IPS-NIHi7 (cell line): ENCODE measurements at regions not wholly inside any gene's neighbourhood (a gene's known extent, or its start where the extent isn't known, plus 50 kb on each side); places are given as distances from the start of the nearest gene placed in this dataset.

ENCODE experiments used
- DNase-seq: peaks from one replicate; pipeline ENCODE4 v3.0.0; 2012; ENCODE audit warnings: mixed read lengths; ENCODE audit errors: extremely low spot score

- DNase-seq = no peak
These were observed 222.1 kb downstream of the SYK start for GRCh38 chr9:91023741-91024140.

- no peak for DNase-seq
These were observed 223.2 kb downstream of the SYK start for GRCh38 chr9:91024841-91025240.

GRCh38 chr9:91025856-91026255 lies 224.2 kb downstream of the SYK start:
- DNase-seq = no peak

- DNase-seq = no peak
These were observed 224.6 kb downstream of the SYK start for GRCh38 chr9:91026266-91026665.

- DNase-seq = no peak
These were observed 225.4 kb downstream of the SYK start for GRCh38 chr9:91027005-91027404.

- no peak for DNase-seq
These were observed 226.7 kb downstream of the SYK start for GRCh38 chr9:91028166-91028827.

GRCh38 chr9:91029650-91030361 lies 228.2 kb downstream of the SYK start:
- DNase-seq = peak; percentile 8

- no peak for DNase-seq
These were observed 230.5 kb downstream of the SYK start for GRCh38 chr9:91032121-91032531.

- DNase-seq = no peak
These were observed 231.7 kb downstream of the SYK start for GRCh38 chr9:91033270-91033669.

- peak; percentile 65 for DNase-seq
These were observed 232.2 kb downstream of the SYK start for GRCh38 chr9:91033797-91034196.

- DNase-seq = no peak
These were observed 232.9 kb downstream of the SYK start for GRCh38 chr9:91034521-91034920.

- no peak for DNase-seq
These were observed 233.6 kb downstream of the SYK start for GRCh38 chr9:91034976-91035824.

- DNase-seq = no peak
These were observed 234.2 kb downstream of the SYK start for GRCh38 chr9:91035825-91036208.

GRCh38 chr9:91036356-91036755 lies 234.7 kb downstream of the SYK start:
- DNase-seq = no peak

- peak; percentile 79 for DNase-seq
These were observed 235.3 kb downstream of the SYK start for GRCh38 chr9:91036826-91037510.

- DNase-seq = no peak
These were observed 236.2 kb downstream of the SYK start for GRCh38 chr9:91037511-91038482.

- DNase-seq = no peak
These were observed 237.0 kb downstream of the SYK start for GRCh38 chr9:91038483-91039124.

GRCh38 chr9:91039125-91039834 lies 237.7 kb downstream of the SYK start:
- no peak for DNase-seq

GRCh38 chr9:91039835-91040140 lies 238.2 kb downstream of the SYK start:
- no peak for DNase-seq
